Neutrophil (primary cell): ENCODE measurements at regions not wholly inside any gene's neighbourhood (a gene's known extent, or its start where the extent isn't known, plus 50 kb on each side); places are given as distances from the start of the nearest gene placed in this dataset.

Source experiments
- H3K27ac ChIP-seq: fragments of 200-600 bp; sonication (generic); 2 replicates; pipeline ENCODE4 v1.5.1; 2016; ENCODE audit warnings: mild to moderate bottlenecking, moderate library complexity
- H3K27me3 ChIP-seq: fragments of 200-600 bp; sonication (generic); 2 replicates; pipeline ENCODE4 v1.6.0; 2016; ENCODE audit warnings: mild to moderate bottlenecking
- H3K36me3 ChIP-seq: fragments of 200-600 bp; sonication (generic); 2 replicates; pipeline ENCODE4 v1.5.1; 2017
- H3K4me1 ChIP-seq, 2 experiments: fragments of 200-600 bp in 1 of 2; sonication (generic) in 1 of 2; 1 replicate in 1 of 2; 2 replicates in 1 of 2; pipeline versions ENCODE4 v1.5.1 to v1.6.1; 2013 to 2016; ENCODE audit warnings: low read depth in 1 of 2, low read length in 1 of 2, mild to moderate bottlenecking in 1 of 2, moderate library complexity in 1 of 2; ENCODE audit not compliant: control insufficient read depth in 1 of 2, insufficient read depth in 1 of 2
- H3K4me3 ChIP-seq, 2 experiments: fragments of 200-600 bp in 1 of 2; sonication (generic) in 1 of 2; 1 replicate in 1 of 2; 2 replicates in 1 of 2; pipeline ENCODE4 v1.5.1; 2013 to 2016; ENCODE audit warnings: low read depth in 1 of 2, low read length in 1 of 2, mild to moderate bottlenecking in 1 of 2, moderate library complexity in 1 of 2
- H3K9me3 ChIP-seq: fragments of 200-600 bp; sonication (generic); 2 replicates; pipeline ENCODE4 v1.5.1; 2016
- TF ChIP-seq, protein P1 (sequence below): fragments of 200-600 bp; sonication (generic); IDR thresholded peaks from 2 replicates; pipeline ENCODE4 v1.5.1; 2016; ENCODE audit warnings: antibody characterized with exemption

DNA sequence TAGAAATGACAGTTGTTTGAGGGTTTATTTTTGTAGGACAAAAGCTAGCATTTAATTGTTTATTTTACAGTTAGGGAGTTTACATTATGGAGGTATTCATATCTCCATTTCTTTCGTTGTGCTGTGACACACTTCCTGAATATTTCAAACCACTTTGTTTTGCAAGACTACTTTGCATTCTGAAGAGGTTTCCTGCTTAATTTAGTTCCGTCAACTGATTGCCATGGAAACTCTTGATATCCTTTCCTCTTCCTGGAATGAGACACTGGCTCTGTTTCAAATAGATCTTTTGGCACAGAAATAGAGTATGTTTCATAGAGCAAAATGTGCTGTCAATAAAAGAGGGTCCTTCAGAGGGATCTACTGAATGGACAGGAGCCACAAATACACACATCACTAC is 159.5 kb upstream of the AGR3 start:
- H3K27ac ChIP-seq: peak overlapping the region; percentile 76
- peaks cover 26 to 30% of the 10 kb centered on the region in 2 experiments for H3K4me1 ChIP-seq
- TF ChIP-seq, protein P1, sequence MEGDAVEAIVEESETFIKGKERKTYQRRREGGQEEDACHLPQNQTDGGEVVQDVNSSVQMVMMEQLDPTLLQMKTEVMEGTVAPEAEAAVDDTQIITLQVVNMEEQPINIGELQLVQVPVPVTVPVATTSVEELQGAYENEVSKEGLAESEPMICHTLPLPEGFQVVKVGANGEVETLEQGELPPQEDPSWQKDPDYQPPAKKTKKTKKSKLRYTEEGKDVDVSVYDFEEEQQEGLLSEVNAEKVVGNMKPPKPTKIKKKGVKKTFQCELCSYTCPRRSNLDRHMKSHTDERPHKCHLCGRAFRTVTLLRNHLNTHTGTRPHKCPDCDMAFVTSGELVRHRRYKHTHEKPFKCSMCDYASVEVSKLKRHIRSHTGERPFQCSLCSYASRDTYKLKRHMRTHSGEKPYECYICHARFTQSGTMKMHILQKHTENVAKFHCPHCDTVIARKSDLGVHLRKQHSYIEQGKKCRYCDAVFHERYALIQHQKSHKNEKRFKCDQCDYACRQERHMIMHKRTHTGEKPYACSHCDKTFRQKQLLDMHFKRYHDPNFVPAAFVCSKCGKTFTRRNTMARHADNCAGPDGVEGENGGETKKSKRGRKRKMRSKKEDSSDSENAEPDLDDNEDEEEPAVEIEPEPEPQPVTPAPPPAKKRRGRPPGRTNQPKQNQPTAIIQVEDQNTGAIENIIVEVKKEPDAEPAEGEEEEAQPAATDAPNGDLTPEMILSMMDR: no peak
- H3K36me3 ChIP-seq: no peaks in the 10 kb centered on the region
- no peak overlapping the region for H3K4me3 ChIP-seq
- no peaks in the 10 kb centered on the region for H3K9me3 ChIP-seq
- H3K27me3 ChIP-seq: no peaks in the 10 kb centered on the region

DNA sequence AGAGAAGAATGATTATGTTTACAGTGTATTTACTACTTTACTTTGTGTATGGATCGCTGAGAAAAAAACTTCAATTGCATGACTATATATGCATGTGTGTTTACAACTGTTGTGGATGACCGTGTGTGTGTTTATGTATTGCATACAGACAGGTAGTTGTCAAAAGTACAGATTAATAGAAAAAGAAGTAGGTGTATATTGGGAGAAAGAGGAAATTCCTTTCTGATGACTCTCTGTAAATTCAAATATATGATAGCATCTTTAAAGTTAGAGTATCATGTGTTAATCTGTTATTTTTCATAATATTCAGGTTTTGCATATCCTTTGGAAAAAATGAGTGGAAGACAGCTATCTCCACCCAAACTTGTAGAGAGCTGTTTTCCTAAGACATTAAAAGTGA is 160.4 kb upstream of the AGR3 start:
- H3K27ac ChIP-seq: peak overlapping the region; percentile 76

DNA sequence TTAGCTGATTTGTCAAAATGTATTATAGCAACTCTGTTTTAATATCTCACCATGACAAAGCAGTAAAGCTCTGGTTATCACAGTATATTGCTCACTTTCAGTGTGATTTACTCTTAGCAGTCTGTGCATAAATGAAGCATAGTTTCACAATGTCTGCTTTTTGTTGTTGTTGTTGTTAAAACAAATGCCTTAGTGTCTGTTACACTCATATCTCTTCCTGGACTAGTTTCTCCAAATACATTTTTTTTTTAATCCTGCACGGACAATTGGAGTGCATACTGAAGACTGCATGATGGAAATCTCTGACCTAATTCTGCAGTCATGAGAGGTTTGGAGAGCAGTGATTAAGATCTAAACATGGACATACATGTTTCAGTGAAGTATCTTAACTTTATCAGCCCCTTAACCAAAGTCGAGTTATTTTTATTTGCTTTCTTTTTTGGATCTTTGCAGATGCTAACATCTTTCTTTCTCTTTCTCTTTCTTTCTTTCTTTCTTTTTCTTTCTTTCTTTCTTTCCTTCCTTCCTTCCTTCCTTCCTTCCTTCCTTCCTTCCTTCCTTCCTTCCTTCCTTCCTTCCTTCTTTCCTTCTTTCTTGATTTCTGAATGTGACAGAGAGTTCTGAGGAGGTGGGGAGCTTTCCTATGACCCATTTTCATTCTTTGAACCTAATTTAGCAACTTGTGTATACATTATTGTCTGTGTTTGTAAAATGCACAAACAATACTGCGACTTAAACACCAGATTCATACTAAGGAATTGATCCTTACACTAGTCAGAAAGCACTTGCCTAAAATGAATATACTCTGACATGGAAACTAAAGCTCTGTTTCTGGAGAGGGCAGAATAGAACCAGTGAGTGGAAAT is 161.5 kb upstream of the AGR3 start:
- no peak overlapping the region for H3K27ac ChIP-seq
- TF ChIP-seq, protein P1: no peak
- no peaks in the 10 kb centered on the region for H3K27me3 ChIP-seq
- H3K4me3 ChIP-seq: no peak overlapping the region
- no peaks in the 10 kb centered on the region for H3K36me3 ChIP-seq
- H3K4me1 ChIP-seq: peaks cover 26 to 30% of the 10 kb centered on the region in 2 experiments
- no peaks in the 10 kb centered on the region for H3K9me3 ChIP-seq

More for the DNA sequence above, 160.4 kb upstream of the AGR3 start:
- Histone ChIP-seq H3K4me3 (no peak overlapping the region), H3K27me3 (no peaks in the 10 kb centered on the region), H3K9me3 (no peaks in the 10 kb centered on the region), H3K36me3 (no peaks in the 10 kb centered on the region), H3K4me1 (peaks cover 26 to 30% of the 10 kb centered on the region in 2 experiments)
- TF ChIP-seq, protein P1: no peak

DNA sequence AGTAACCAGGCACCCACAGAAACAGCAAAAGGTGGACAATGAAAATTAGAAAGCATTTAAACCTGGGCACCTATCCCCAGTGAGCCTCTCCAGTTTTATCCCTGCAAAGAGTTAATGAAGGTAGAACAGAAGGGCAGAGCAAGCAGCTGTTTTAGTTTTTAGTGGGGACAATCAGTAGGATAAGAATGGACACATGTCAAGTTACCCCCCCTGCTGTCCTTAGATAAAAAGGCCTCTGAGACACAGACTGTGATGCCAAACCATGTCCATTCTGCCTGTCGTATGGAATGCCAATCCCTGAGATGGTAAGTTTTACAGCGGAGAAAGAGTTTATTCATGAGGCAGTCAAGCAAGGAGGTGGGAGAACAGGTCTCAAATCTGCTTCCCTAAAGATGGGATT is 162.6 kb upstream of the AGR3 start:
- H3K4me1 ChIP-seq: peaks cover 26 to 28% of the 10 kb centered on the region in 2 experiments
- H3K27me3 ChIP-seq: no peaks in the 10 kb centered on the region
- no peak overlapping the region for H3K27ac ChIP-seq
- no peaks in the 10 kb centered on the region for H3K36me3 ChIP-seq
- H3K4me3 ChIP-seq: no peak overlapping the region
- H3K9me3 ChIP-seq: no peaks in the 10 kb centered on the region
- TF ChIP-seq, protein P1: no peak

DNA sequence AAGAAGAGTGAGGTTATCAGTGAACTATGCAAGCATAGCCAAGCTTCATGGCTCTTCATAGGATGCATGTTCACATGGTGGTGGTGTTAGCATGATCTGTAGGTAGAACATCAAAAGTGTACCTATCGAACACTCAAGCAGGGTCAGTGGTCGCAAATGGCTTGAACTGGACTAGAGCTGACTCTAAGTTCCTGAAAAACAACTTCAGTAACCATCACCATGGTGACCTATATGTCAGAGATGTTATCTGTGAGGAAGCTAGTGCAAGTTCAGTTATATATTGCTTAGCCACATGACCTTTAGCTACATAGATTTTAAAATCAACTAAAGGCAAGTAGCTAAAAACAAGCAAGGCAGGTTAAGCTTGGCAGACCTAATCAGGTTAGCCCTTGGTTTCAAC is 163.1 kb upstream of the AGR3 start:
- H3K27me3 ChIP-seq: no peaks in the 10 kb centered on the region
- H3K9me3 ChIP-seq: no peaks in the 10 kb centered on the region
- H3K4me1 ChIP-seq: peaks cover 22 to 24% of the 10 kb centered on the region in 2 experiments
- H3K4me3 ChIP-seq: no peak overlapping the region
- TF ChIP-seq, protein P1: no peak
- no peak overlapping the region for H3K27ac ChIP-seq
- no peaks in the 10 kb centered on the region for H3K36me3 ChIP-seq
